ENCODE measurements at regions not wholly inside any gene's neighbourhood (a gene's known extent, or its start where the extent isn't known, plus 50 kb on each side); places are given as distances from the start of the nearest gene placed in this dataset.

DNA sequence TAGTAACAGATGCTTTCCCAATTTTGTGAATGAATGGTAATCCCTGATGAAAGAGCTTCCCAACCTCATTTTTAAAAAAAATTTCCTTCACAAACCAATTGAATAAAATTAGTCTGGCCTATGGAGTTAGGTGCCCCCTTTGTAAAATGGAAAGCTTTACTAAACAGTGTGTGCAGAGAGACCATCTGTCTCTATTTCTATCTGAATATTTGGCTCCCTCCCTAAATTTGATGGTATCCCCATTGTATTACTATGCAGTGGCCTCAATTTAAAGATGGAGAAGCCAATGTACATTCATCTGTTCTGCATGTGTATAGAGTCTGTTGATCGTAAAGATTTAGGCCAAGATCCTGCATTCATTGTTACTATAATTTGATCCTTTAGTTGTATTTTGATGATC lies 397.7 kb upstream of the RGS6 start:
- Histone ChIP-seq H3K9me3 (no peaks in the 10 kb centered on the region), H3K4me3 (replicated peaks in 1 of 3) (no peak overlapping the region), H3K27me3 (no peaks in the 10 kb centered on the region), H3K27ac (no peak overlapping the region), H3K36me3 (no peaks in the 10 kb centered on the region), H3K4me1 (peaks cover 0 to 12% of the 10 kb centered on the region in 2 donors)
- intact Hi-C loops (cut with DNase I) = no loop called here
- TF ChIP-seq, protein P1, sequence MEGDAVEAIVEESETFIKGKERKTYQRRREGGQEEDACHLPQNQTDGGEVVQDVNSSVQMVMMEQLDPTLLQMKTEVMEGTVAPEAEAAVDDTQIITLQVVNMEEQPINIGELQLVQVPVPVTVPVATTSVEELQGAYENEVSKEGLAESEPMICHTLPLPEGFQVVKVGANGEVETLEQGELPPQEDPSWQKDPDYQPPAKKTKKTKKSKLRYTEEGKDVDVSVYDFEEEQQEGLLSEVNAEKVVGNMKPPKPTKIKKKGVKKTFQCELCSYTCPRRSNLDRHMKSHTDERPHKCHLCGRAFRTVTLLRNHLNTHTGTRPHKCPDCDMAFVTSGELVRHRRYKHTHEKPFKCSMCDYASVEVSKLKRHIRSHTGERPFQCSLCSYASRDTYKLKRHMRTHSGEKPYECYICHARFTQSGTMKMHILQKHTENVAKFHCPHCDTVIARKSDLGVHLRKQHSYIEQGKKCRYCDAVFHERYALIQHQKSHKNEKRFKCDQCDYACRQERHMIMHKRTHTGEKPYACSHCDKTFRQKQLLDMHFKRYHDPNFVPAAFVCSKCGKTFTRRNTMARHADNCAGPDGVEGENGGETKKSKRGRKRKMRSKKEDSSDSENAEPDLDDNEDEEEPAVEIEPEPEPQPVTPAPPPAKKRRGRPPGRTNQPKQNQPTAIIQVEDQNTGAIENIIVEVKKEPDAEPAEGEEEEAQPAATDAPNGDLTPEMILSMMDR (IDR thresholded peaks at IDR 0.05) = no peak
- TF ChIP-seq POLR2A (IDR thresholded peaks at IDR 0.05) = no peak
- WGBS, 2 donors = 97 to 98% methylated on average over 1 of the region's 1 CpG
- DNase-seq = no peak

DNA sequence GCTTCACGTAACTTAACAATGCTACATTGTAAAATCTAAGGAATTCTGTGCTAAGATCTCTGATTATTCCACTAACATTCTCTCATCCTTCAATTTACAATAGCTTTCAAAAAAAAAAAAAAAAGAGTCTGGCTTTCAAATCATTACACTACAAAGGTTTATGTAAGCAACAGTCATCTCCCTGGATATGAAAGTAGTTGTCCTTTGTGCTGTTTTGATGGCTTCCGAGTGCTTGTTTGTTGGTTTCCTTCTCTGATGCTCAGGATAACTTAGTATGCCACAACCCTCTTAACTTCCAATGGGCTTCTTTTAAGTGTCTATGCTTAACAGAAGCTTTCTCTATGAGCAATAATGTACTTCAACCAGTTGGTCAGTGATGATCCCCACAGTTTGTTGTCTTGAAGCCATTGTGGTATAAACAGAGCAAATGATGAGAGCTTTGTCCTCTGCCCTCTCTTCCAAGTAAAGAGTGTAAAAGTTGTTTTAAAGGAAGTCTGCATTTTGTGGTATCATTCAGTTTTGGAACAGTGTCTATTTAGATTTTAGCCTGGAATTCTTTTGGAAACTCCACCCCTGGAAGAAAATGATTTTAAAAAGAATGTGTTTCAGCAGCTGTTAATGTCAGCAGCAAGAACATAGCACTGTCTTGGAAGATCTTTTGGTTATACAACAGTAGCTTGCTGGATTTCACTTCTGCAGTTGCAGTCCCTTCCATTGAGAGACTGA lies 396.1 kb upstream of the RGS6 start:
- Histone ChIP-seq H3K27me3 (no peaks in the 10 kb centered on the region), H3K4me3 (replicated peaks in 1 of 3) (no peak overlapping the region), H3K36me3 (no peaks in the 10 kb centered on the region), H3K4me1 (peaks cover 4 to 16% of the 10 kb centered on the region in 2 donors), H3K27ac (no peak overlapping the region), H3K9me3 (no peaks in the 10 kb centered on the region)
- intact Hi-C loops (cut with DNase I) = no loop called here
- no peak for TF ChIP-seq POLR2A (IDR thresholded peaks at IDR 0.05)
- TF ChIP-seq, protein P1 (IDR thresholded peaks at IDR 0.05) = no peak
- WGBS, 2 donors = 88% methylated on average over 2 of the region's 2 CpGs
- DNase-seq = no peak

DNA sequence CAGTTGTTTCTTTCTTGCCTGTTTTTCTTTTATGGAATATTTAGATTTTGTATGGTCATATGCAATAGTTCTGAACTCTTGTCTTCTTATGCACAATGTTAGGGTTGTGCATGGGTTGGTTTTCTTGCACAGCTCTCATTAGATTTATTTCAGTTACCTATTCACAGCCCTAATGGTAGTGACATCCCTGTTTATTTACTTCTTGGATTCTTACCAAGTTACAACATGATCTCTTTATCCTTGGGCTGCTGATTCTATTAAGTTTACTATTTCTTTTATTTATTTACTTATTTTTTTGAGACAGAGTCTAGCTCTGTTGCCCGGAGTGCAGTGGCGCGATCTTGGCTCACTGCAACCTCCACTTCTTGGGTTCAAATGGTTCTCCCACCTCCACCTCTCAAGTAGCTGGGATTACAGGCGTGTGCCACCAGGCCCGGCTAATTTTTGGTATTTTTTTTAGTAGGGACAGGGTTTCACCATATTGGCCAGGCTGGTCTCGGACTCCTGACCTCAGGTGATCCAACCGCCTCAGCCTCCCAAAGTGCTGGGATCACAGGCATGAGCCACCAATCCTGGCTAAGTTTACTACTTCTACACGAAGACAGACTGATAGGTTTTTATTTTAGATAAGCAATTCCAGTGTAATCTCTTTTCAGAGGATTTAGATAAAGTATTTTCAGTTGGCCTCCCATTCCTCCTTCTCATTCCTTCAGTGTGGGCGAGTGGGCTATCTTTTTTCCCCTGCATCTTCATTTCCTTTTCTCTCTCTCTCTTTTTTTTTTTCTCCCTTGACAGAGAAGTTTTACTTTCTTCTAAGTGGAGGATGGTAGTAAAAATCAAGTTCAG lies 395.1 kb upstream of the RGS6 start:
- Histone ChIP-seq H3K36me3 (no peaks in the 10 kb centered on the region), H3K9me3 (no peaks in the 10 kb centered on the region), H3K27me3 (no peaks in the 10 kb centered on the region), H3K4me3 (replicated peaks in 1 of 3) (no peak overlapping the region), H3K27ac (no peak overlapping the region), H3K4me1 (peaks cover 5 to 16% of the 10 kb centered on the region in 2 donors)
- DNase-seq = no peak
- intact Hi-C loops (cut with DNase I) = no loop called here
- TF ChIP-seq, protein P1 (IDR thresholded peaks at IDR 0.05) = no peak
- no peak for TF ChIP-seq POLR2A (IDR thresholded peaks at IDR 0.05)
- WGBS, 2 donors = 91 to 93% methylated on average over 9 of the region's 9 CpGs

DNA sequence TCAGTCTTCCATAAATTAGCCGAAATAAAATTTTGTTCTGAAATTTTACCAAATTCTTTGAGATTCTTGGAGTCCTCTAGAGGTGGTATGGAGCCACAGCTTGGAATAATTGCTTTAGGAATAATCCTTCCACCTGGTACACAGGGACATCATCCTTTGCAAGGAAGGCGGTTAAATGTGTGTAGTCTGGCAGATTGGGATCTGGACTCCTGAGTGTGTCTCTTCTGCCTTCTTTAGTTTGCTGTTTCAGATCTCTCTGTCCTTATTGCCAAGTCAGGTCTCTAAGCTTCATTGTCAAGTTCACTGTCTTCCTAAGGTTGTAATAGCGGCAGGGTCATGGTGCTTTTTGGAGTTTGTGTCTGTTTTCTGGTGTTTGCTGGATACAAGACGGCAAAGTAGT lies 393.9 kb upstream of the RGS6 start:
- H3K27ac ChIP-seq = no peak overlapping the region
- no peak for DNase-seq
- TF ChIP-seq, protein P1 (IDR thresholded peaks at IDR 0.05) = no peak
- no peak for TF ChIP-seq POLR2A (IDR thresholded peaks at IDR 0.05)
- H3K27me3 ChIP-seq = no peaks in the 10 kb centered on the region
- intact Hi-C loops (cut with DNase I) = no loop called here
- H3K9me3 ChIP-seq = no peaks in the 10 kb centered on the region
- H3K4me1 ChIP-seq = peaks cover 5 to 16% of the 10 kb centered on the region in 2 donors
- 88 to 98% methylated on average over 4 of the region's 4 CpGs for WGBS, 2 donors
- no peak overlapping the region for H3K4me3 ChIP-seq (replicated peaks in 1 of 3)
- H3K36me3 ChIP-seq = no peaks in the 10 kb centered on the region
